ENCODE measurements at regions not wholly inside any gene's neighbourhood (a gene's known extent, or its start where the extent isn't known, plus 50 kb on each side); places are given as distances from the start of the nearest gene placed in this dataset.

DNA sequence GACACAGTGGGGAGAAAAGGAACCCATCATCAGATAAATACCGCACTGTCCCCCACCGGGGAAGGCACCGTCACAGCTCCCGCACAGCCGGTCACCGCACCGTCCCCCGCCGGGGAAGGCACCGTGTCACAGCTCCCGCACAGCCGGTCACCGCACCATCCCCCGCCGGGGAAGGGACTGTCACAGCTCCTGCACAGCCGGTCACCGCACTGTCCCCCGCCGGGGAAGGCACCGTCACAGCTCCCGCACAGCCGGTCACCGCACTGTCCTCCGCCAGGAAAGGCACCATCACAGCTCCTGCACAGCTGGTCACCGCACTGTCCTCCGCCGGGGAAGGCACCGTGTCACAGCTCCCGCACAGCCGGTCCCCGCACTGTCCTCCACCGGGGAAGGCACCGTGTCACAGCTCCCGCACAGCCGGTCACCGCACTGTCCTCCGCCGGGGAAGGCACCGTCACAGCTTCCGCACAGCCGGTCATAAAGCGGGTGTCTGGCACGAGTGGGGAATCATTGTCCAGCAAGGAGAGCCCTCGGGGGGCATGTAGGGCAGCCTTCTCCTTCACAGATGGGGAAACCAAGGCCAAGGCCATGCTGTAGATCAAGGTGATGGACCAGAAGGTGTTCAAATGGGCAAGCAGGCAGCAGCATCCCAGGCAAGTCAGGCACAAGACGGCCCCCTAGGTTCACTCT lies 280.1 kb downstream of the NPHP4 start:
- no peak for TF ChIP-seq POLR2A (IDR thresholded peaks at IDR 0.05)
- TF ChIP-seq, protein P1, sequence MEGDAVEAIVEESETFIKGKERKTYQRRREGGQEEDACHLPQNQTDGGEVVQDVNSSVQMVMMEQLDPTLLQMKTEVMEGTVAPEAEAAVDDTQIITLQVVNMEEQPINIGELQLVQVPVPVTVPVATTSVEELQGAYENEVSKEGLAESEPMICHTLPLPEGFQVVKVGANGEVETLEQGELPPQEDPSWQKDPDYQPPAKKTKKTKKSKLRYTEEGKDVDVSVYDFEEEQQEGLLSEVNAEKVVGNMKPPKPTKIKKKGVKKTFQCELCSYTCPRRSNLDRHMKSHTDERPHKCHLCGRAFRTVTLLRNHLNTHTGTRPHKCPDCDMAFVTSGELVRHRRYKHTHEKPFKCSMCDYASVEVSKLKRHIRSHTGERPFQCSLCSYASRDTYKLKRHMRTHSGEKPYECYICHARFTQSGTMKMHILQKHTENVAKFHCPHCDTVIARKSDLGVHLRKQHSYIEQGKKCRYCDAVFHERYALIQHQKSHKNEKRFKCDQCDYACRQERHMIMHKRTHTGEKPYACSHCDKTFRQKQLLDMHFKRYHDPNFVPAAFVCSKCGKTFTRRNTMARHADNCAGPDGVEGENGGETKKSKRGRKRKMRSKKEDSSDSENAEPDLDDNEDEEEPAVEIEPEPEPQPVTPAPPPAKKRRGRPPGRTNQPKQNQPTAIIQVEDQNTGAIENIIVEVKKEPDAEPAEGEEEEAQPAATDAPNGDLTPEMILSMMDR (IDR thresholded peaks at IDR 0.05 in 4 of 5, conservative IDR thresholded peaks at IDR 0.05 in 1 of 5), result no peak

All from gastrocnemius medialis (tissue), 4 donors.